Esophagus muscularis mucosa (tissue), 4 donors: ENCODE measurements at regions not wholly inside any gene's neighbourhood (a gene's known extent, or its start where the extent isn't known, plus 50 kb on each side); places are given as distances from the start of the nearest gene placed in this dataset.

Experiments
- CTCF ChIP-seq, 3 experiments: fragments of 200-600 bp in 2 of 3; fragments of 450-650 bp in 1 of 3; sonication (generic) in 2 of 3; IDR thresholded peaks; one replicate each; pipeline ENCODE4 v1.5.1; 2017 to 2019; ENCODE audit warnings: antibody characterized with exemption in 3 of 3, mild to moderate bottlenecking in 2 of 3, moderate library complexity in 1 of 3
- EP300 ChIP-seq: sonication (generic); formaldehyde crosslinking; IDR thresholded peaks from one replicate; pipeline ENCODE4 v1.6.1; 2017; ENCODE audit warnings: antibody characterized with exemption
- POLR2A ChIP-seq: fragments of 450-650 bp; IDR thresholded peaks from one replicate; pipeline ENCODE4 v1.6.1; 2017; ENCODE audit warnings: antibody characterized with exemption, moderate library complexity, mild to moderate bottlenecking, low read depth
- POLR2AphosphoS5 ChIP-seq, 2 donors: sonication (generic); formaldehyde crosslinking; IDR thresholded peaks; one replicate each; pipeline ENCODE4 v1.6.1; 2017; ENCODE audit warnings: antibody characterized with exemption in 2 of 2

- TF ChIP-seq CTCF (IDR thresholded peaks at IDR 0.05) (no peak), POLR2A (no peak), EP300 (no peak), POLR2AphosphoS5 (IDR thresholded peaks at IDR 0.05) (no peak)
Measured at GRCh38 chr3:194247350-194247740, 103.8 kb downstream of the CPN2 start.
